ENCODE measurements at regions not wholly inside any gene's neighbourhood (a gene's known extent, or its start where the extent isn't known, plus 50 kb on each side); places are given as distances from the start of the nearest gene placed in this dataset.

- TF ChIP-seq CTCF (IDR thresholded peaks at IDR 0.05) (no peak), POLR2A (IDR thresholded peaks at IDR 0.05) (no peak)
Measured at GRCh38 chr6:91486200-91486599, 899.3 kb upstream of the MAP3K7 start.
